CD4-positive, alpha-beta memory T cell (primary cell): ENCODE measurements at regions not wholly inside any gene's neighbourhood (a gene's known extent, or its start where the extent isn't known, plus 50 kb on each side); places are given as distances from the start of the nearest gene placed in this dataset.

ENCODE experiments used
- CTCF ChIA-PET: fragments of 350-600 bp; sonication (Branson Sonifier 250); formaldehyde crosslinking; loops from one replicate; lab custom pipeline; 2021; ENCODE audit warnings: inconsistent platforms; ENCODE audit not compliant: partially characterized antibody; lab: Charles Lee
- POLR2A ChIA-PET: fragments of 350-600 bp; sonication (Branson Sonifier 250); formaldehyde crosslinking; loops from one replicate; lab custom pipeline; 2021; ENCODE audit not compliant: partially characterized antibody; lab: Charles Lee
- DNase-seq, 5 donors: peaks; one replicate each; pipeline versions ENCODE4 v3.0.0 to v3.0.0-alpha.2; 2020 to 2022; ENCODE audit warnings: mixed read lengths in 1 of 5
- H3K27ac ChIP-seq: one replicate; pipeline ENCODE4 v1.7.0; 2013; ENCODE audit warnings: low read depth, low read length
- H3K27me3 ChIP-seq: 2 replicates; pipeline ENCODE4 v1.7.0; 2013; ENCODE audit warnings: mild to moderate bottlenecking, low read length, moderate library complexity; ENCODE audit not compliant: insufficient read depth
- H3K36me3 ChIP-seq: 2 replicates; pipeline ENCODE4 v1.7.0; 2013; ENCODE audit warnings: mild to moderate bottlenecking, low read length, moderate library complexity; ENCODE audit not compliant: insufficient read depth
- H3K4me1 ChIP-seq: 2 replicates; pipeline ENCODE4 v1.7.0; 2013; ENCODE audit warnings: mild to moderate bottlenecking, low read length, moderate library complexity; ENCODE audit not compliant: insufficient read depth
- H3K4me3 ChIP-seq, 2 donors: one replicate each; pipeline ENCODE4 v1.7.0; 2013; ENCODE audit warnings: low read length in 2 of 2, mild to moderate bottlenecking in 1 of 2
- H3K9me3 ChIP-seq, 2 donors: one replicate each; pipeline ENCODE4 v1.7.0; 2013; ENCODE audit warnings: low read length in 2 of 2, control low read depth in 1 of 2; ENCODE audit not compliant: control insufficient read depth in 1 of 2
- H3K27ac Mint-ChIP-seq, 7 donors: one replicate each; pipeline ENCODE4 v1.8.0; 2020 to 2021; ENCODE audit warnings: mixed read lengths in 7 of 7, mild to moderate bottlenecking in 6 of 7, inconsistent platforms in 3 of 7, moderate library complexity in 3 of 7
- H3K27me3 Mint-ChIP-seq, 2 donors: one replicate each; pipeline ENCODE4 v1.8.0; 2020 to 2021; ENCODE audit warnings: mixed read lengths in 2 of 2
- H3K36me3 Mint-ChIP-seq, 2 donors: one replicate each; pipeline ENCODE4 v1.8.0; 2020 to 2021; ENCODE audit warnings: mixed read lengths in 2 of 2, inconsistent platforms in 1 of 2, mild to moderate bottlenecking in 1 of 2
- H3K4me1 Mint-ChIP-seq, 4 donors: one replicate each; pipeline ENCODE4 v1.8.0; 2020 to 2021; ENCODE audit warnings: mixed read lengths in 4 of 4, mild to moderate bottlenecking in 1 of 4
- H3K4me3 Mint-ChIP-seq, 8 donors: one replicate each; pipeline ENCODE4 v1.8.0; 2020 to 2021; ENCODE audit warnings: mixed read lengths in 8 of 8, mild to moderate bottlenecking in 7 of 8, moderate library complexity in 6 of 8, inconsistent platforms in 3 of 8
- H3K9me3 Mint-ChIP-seq, 8 donors: one replicate each; pipeline ENCODE4 v1.8.0; 2020 to 2021; ENCODE audit warnings: mixed read lengths in 8 of 8, mild to moderate bottlenecking in 5 of 8, inconsistent platforms in 3 of 8, moderate library complexity in 1 of 8
- intact Hi-C: fragments of 100-400 bp; cut with micrococcal nuclease; formaldehyde crosslinking; loops from one replicate; pipeline ENCODE4 v1.15.1; 2023

DNA sequence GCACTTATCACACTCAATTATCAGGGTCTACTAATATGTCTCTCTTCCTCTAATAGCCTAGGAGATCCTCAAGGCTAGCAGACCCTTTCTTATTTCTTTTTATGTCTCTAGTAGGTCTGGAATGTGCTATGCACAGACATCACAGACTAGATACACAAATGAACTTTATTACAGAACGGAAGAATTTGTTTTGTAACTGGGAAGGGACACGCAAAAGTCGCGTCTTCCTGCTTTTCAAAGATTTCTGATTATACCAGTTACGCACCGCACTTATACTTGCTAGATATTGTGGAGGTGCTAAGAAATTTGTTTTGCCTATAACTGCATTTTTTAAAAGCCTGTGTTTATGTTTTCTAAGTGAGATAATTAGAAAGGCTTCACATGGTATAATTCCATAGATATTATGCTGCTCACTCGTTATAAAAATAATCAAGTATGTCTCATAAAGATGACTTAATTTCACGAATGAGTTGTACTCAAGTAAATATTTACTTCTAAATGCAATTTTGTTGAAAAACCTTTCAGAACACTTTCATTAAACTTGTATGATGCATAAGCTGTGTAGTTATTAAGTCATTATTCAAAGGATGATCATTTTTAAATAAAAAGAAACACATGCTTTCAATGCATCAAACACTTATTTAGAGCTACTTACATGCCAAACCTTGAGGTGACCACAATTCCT, 662.6 kb downstream of the ACTL7B start:
- intact Hi-C loops: no loop called here
- Mint-ChIP-seq H3K9me3 (peaks cover 0 to 21% (median 8%) of the 10 kb centered on the region in 8 donors), H3K27ac (no peak overlapping the region), H3K4me1 (no peaks in the 10 kb centered on the region), H3K36me3 (no peaks in the 10 kb centered on the region), H3K27me3 (no peaks in the 10 kb centered on the region), H3K4me3 (no peak overlapping the region)
- ChIA-PET POLR2A (no interaction called here), CTCF (no interaction called here)
- Histone ChIP-seq H3K36me3 (no peaks in the 10 kb centered on the region), H3K27ac (no peak overlapping the region), H3K4me1 (no peaks in the 10 kb centered on the region), H3K4me3 (no peak overlapping the region), H3K27me3 (no peaks in the 10 kb centered on the region), H3K9me3 (no peaks in the 10 kb centered on the region)
- no peak for DNase-seq

DNA sequence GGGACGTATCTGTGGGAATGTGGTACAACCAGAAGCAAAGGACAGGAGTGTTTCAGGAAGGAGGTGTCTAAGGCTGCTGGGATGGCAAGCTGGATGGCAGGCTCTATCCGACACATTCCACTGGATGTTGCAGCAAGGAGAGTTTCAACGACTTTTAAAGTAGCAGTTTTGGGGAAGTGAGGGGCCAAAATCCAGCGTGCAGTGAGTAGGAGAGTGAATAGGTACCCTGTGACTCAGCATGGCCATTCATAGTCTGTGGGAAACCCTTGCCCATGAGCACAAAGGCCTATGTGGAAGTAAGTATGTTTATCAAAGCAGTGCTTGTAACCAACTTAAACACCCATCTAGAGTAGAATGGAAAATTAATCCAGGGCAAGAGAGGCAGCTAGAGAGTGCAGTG, 664.7 kb downstream of the ACTL7B start:
- Histone ChIP-seq H3K36me3 (no peaks in the 10 kb centered on the region), H3K4me3 (no peak overlapping the region), H3K9me3 (no peaks in the 10 kb centered on the region), H3K4me1 (no peaks in the 10 kb centered on the region), H3K27me3 (no peaks in the 10 kb centered on the region), H3K27ac (no peak overlapping the region)
- Mint-ChIP-seq H3K27ac (no peak overlapping the region), H3K4me1 (no peaks in the 10 kb centered on the region), H3K27me3 (no peaks in the 10 kb centered on the region), H3K9me3 (peaks cover 0 to 11% (median 7%) of the 10 kb centered on the region in 8 donors), H3K36me3 (no peaks in the 10 kb centered on the region), H3K4me3 (no peak overlapping the region)
- ChIA-PET CTCF (no interaction called here), POLR2A (no interaction called here)
- intact Hi-C loops: no loop called here
- no peak for DNase-seq

DNA sequence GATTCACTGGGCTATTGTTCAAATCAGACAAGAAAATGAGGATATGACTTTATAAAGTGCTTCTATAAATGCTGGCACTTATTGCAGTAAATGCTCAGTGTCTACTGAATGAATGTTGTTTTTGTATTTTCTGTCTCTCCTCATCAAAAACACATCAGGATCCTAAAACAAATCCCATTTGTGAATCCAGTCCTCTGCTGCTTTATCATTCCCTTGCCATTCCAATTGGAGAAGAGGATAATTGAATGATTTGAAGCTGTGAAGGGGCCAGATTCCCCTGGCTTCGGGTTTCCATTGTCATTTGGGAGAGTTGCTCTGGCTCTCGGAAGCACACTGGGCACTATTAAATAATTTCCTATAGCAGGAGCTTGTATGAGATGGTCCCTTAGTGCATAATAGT, 666.8 kb downstream of the ACTL7B start:
- intact Hi-C loops: no loop called here
- no peak overlapping the region for H3K27ac ChIP-seq
- H3K27ac Mint-ChIP-seq: no peak overlapping the region
- no peak overlapping the region for H3K4me3 ChIP-seq
- H3K36me3 ChIP-seq: no peaks in the 10 kb centered on the region
- H3K4me1 ChIP-seq: no peaks in the 10 kb centered on the region
- H3K27me3 Mint-ChIP-seq: no peaks in the 10 kb centered on the region
- H3K4me3 Mint-ChIP-seq: no peak overlapping the region
- no peaks in the 10 kb centered on the region for H3K36me3 Mint-ChIP-seq
- peaks cover 0 to 12% (median 7%) of the 10 kb centered on the region in 8 donors for H3K9me3 Mint-ChIP-seq
- H3K27me3 ChIP-seq: no peaks in the 10 kb centered on the region
- CTCF ChIA-PET: no interaction called here
- no peaks in the 10 kb centered on the region for H3K4me1 Mint-ChIP-seq
- POLR2A ChIA-PET: no interaction called here
- no peaks in the 10 kb centered on the region for H3K9me3 ChIP-seq
- DNase-seq: no peak

DNA sequence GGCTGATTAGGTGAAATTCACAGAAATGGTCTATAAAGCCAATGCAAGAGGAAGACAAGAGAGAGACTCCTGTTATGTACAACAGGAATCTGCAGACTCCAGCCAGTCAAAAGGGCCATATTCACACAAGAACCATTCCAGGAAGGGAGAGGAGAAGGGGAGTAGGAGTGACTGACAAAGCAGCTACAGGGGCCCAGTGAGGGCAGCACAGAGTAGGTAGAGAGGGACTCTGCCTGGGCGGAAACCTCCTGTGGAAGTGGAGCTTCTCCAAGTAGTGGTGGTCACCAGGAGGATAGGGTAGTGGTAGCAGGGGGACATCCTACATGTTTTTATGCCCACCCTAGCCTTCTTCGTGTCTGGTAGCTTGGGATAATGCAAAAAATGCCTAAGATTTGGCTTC, 667.3 kb downstream of the ACTL7B start:
- no peaks in the 10 kb centered on the region for H3K36me3 ChIP-seq
- no peaks in the 10 kb centered on the region for H3K27me3 Mint-ChIP-seq
- H3K9me3 Mint-ChIP-seq: peaks cover 0 to 12% (median 7%) of the 10 kb centered on the region in 8 donors
- POLR2A ChIA-PET: no interaction called here
- CTCF ChIA-PET: no interaction called here
- no peak overlapping the region for H3K4me3 ChIP-seq
- H3K27me3 ChIP-seq: no peaks in the 10 kb centered on the region
- no peak overlapping the region for H3K27ac ChIP-seq
- H3K36me3 Mint-ChIP-seq: no peaks in the 10 kb centered on the region
- no peak overlapping the region for H3K4me3 Mint-ChIP-seq
- no peaks in the 10 kb centered on the region for H3K4me1 Mint-ChIP-seq
- no peaks in the 10 kb centered on the region for H3K9me3 ChIP-seq
- DNase-seq: no peak
- H3K4me1 ChIP-seq: no peaks in the 10 kb centered on the region
- no peak overlapping the region for H3K27ac Mint-ChIP-seq
- intact Hi-C loops: no loop called here

DNA sequence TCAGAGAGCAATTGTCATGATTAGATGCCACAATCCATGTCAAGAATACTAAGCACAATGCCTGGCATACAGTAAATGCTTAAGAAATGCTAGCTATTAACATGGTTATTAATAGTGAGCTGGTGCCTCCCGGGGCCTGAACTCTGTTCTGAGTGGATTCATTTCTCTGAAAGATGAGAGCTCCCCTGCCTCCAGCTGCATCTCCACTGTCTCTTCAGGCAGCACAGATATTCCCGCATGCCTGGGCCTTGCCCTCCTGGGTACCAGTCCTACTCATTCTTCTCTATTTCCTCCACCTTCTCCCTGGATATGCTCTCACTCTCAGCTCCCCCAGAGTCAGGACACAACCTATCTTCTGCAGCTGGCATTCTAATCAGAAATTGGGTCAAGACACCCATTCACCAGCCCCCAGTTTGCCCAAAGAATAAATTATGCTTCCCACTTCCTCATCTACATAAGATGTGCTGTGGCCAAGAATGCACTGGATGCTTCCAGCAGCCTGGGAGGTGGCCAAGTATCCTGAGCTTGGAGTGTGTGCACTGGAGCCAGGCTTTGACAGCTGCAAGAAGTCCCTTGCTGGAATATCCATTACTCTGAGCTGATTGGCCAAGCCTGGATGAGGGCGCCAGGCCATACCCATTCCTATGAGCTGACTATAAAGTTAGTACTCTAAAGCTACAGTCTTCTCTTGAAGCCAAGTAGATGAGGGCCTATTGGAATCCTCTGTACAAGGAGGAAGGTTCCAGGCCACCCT, 669.0 kb downstream of the ACTL7B start:
- Mint-ChIP-seq H3K9me3 (peaks cover 3 to 12% (median 7%) of the 10 kb centered on the region in 8 donors), H3K27ac (no peak overlapping the region), H3K4me3 (no peak overlapping the region), H3K4me1 (no peaks in the 10 kb centered on the region), H3K36me3 (no peaks in the 10 kb centered on the region), H3K27me3 (no peaks in the 10 kb centered on the region)
- POLR2A ChIA-PET: no interaction called here
- DNase-seq: no peak
- H3K4me1 ChIP-seq: no peaks in the 10 kb centered on the region
- CTCF ChIA-PET: no interaction called here
- no peaks in the 10 kb centered on the region for H3K9me3 ChIP-seq
- H3K4me3 ChIP-seq: no peak overlapping the region
- no peaks in the 10 kb centered on the region for H3K27me3 ChIP-seq
- H3K36me3 ChIP-seq: no peaks in the 10 kb centered on the region
- H3K27ac ChIP-seq: no peak overlapping the region
- intact Hi-C loops: no loop called here

DNA sequence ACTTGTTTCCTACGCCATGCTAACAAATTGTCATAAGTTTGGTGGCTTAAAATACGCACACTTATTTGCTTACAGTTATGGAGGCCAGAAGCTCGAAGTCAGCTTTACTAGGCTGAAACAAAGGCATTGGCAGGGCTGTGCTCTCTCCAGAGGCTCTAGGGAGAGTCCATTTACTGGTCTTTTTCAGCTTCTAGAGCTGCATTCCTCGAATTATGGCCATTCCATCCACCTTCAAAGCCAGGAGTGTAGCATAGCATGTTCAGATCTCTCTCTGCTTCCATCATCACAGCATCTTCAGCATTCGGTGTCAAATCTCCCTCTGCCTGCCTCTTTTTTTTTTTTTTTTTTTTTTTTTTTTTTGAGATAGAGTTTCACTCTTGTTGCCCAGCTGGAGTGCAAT, 670.2 kb downstream of the ACTL7B start:
- ChIA-PET POLR2A (no interaction called here), CTCF (no interaction called here)
- no peaks in the 10 kb centered on the region for H3K36me3 Mint-ChIP-seq

DNA sequence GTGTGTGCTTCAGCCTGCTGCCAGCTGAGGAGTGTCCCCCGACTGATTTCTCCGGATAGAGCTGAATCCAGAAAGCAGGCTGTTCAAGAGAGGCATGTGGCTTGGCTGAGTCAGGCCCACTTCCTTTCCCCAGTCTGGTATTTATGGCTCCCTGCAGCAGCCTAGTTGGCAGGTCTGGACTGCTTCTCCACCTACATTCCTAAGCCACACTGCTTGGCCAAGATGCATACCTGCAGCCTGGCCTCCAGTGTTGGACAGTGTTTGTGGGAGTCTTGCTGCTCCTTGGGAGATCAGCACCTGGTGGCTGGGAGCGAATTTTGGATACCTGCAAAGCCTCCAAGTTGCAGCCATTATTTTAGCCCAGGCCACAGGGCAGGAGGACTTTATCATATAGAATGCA, 670.8 kb downstream of the ACTL7B start:
- ChIA-PET CTCF (no interaction called here), POLR2A (no interaction called here)
- Histone ChIP-seq H3K27ac (no peak overlapping the region), H3K27me3 (no peaks in the 10 kb centered on the region), H3K4me1 (no peaks in the 10 kb centered on the region), H3K9me3 (no peaks in the 10 kb centered on the region), H3K4me3 (no peak overlapping the region), H3K36me3 (no peaks in the 10 kb centered on the region)
- no peak for DNase-seq
- Mint-ChIP-seq H3K27me3 (no peaks in the 10 kb centered on the region), H3K4me1 (no peaks in the 10 kb centered on the region), H3K4me3 (no peak overlapping the region), H3K9me3 (peaks cover 0 to 9% (median 4%) of the 10 kb centered on the region in 8 donors), H3K27ac (no peak overlapping the region), H3K36me3 (no peaks in the 10 kb centered on the region)
- intact Hi-C loops: no loop called here

More for the DNA sequence above, 670.2 kb downstream of the ACTL7B start:
- H3K4me3 ChIP-seq: no peak overlapping the region
- H3K9me3 ChIP-seq: no peaks in the 10 kb centered on the region
- DNase-seq: no peak
- H3K27ac ChIP-seq: no peak overlapping the region
- Mint-ChIP-seq H3K9me3 (peaks cover 0 to 8% (median 6%) of the 10 kb centered on the region in 8 donors), H3K27ac (no peak overlapping the region), H3K27me3 (no peaks in the 10 kb centered on the region), H3K4me3 (no peak overlapping the region), H3K4me1 (no peaks in the 10 kb centered on the region)
- H3K36me3 ChIP-seq: no peaks in the 10 kb centered on the region
- H3K27me3 ChIP-seq: no peaks in the 10 kb centered on the region
- intact Hi-C loops: no loop called here
- H3K4me1 ChIP-seq: no peaks in the 10 kb centered on the region
